HG03060 (cell line): ENCODE measurements at regions not wholly inside any gene's neighbourhood (a gene's known extent, or its start where the extent isn't known, plus 50 kb on each side); places are given as distances from the start of the nearest gene placed in this dataset.

ENCODE experiments used
- ATAC-seq: cut with Tn5 transposase; IDR thresholded peaks from one replicate; pipeline ENCODE4 v1.9.1; 2021; ENCODE audit warnings: low read depth, moderate number of reproducible peaks; ENCODE audit not compliant: unreplicated experiment

- no peak for ATAC-seq
Measured at GRCh38 chr4:11005300-11005699, 320.7 kb upstream of the CLNK start.

GRCh38 chr4:11004818-11005217, 320.2 kb upstream of the CLNK start:
- no peak for ATAC-seq

- ATAC-seq = no peak
Measured at GRCh38 chr4:11002961-11003360, 318.4 kb upstream of the CLNK start.

GRCh38 chr4:10998846-10999245, 314.3 kb upstream of the CLNK start:
- ATAC-seq = no peak

GRCh38 chr4:10984815-10985214, 300.2 kb upstream of the CLNK start:
- ATAC-seq = no peak

- no peak for ATAC-seq
Measured at GRCh38 chr4:10983885-10984640, 299.5 kb upstream of the CLNK start.

- no peak for ATAC-seq
Measured at GRCh38 chr4:10983268-10983667, 298.7 kb upstream of the CLNK start.

- ATAC-seq = no peak
Measured at GRCh38 chr4:10982305-10982704, 297.7 kb upstream of the CLNK start.

GRCh38 chr4:10981576-10981975, 297.0 kb upstream of the CLNK start:
- no peak for ATAC-seq

- ATAC-seq = no peak
Measured at GRCh38 chr4:10981096-10981495, 296.5 kb upstream of the CLNK start.

- no peak for ATAC-seq
Measured at GRCh38 chr4:10979032-10979431, 294.5 kb upstream of the CLNK start.

GRCh38 chr4:10977534-10977933, 293.0 kb upstream of the CLNK start:
- ATAC-seq = peak; percentile 85

GRCh38 chr4:10974371-10974770, 289.8 kb upstream of the CLNK start:
- no peak for ATAC-seq

- no peak for ATAC-seq
Measured at GRCh38 chr4:10973686-10974085, 289.1 kb upstream of the CLNK start.

GRCh38 chr4:10971800-10972401, 287.3 kb upstream of the CLNK start:
- no peak for ATAC-seq

GRCh38 chr4:10965196-10965595, 280.6 kb upstream of the CLNK start:
- ATAC-seq = no peak

GRCh38 chr4:10963958-10964703, 279.6 kb upstream of the CLNK start:
- ATAC-seq = no peak

GRCh38 chr4:10963241-10963640, 278.7 kb upstream of the CLNK start:
- ATAC-seq = no peak

GRCh38 chr4:10962246-10962645, 277.7 kb upstream of the CLNK start:
- ATAC-seq = no peak

GRCh38 chr4:10960389-10960788, 275.8 kb upstream of the CLNK start:
- no peak for ATAC-seq

GRCh38 chr4:10959586-10959985, 275.0 kb upstream of the CLNK start:
- no peak for ATAC-seq
